Keratinocyte (primary cell): ENCODE measurements at regions not wholly inside any gene's neighbourhood (a gene's known extent, or its start where the extent isn't known, plus 50 kb on each side); places are given as distances from the start of the nearest gene placed in this dataset.

Source experiments
- CTCF ChIP-seq, 3 experiments: IDR thresholded peaks in 1 of 3; conservative IDR thresholded peaks in 1 of 3; optimal IDR thresholded peaks in 1 of 3; 2 replicates in 2 of 3; 3 replicates in 1 of 3; pipeline versions ENCODE3 to v1.5.1; 2011; ENCODE audit warnings: low read length in 3 of 3, mild to moderate bottlenecking in 3 of 3, moderate library complexity in 2 of 3, control low read depth in 1 of 3, inconsistent platforms in 1 of 3; ENCODE audit not compliant: insufficient read depth in 2 of 3; ENCODE audit errors: extremely low read depth in 1 of 3
- EZH2 ChIP-seq: IDR thresholded peaks from one replicate; pipeline ENCODE4 v1.6.1; 2012; ENCODE audit warnings: inconsistent platforms, mild to moderate bottlenecking, low read length, moderate library complexity

- TF ChIP-seq CTCF (optimal IDR thresholded peaks at IDR 0.05 in 1 of 3, IDR thresholded peaks at IDR 0.05 in 1 of 3, conservative IDR thresholded peaks at IDR 0.05 in 1 of 3; ENCODE audit: extremely low read depth in 1 of 3, insufficient read depth in 2 of 3, low read length in 3 of 3) (no peak), EZH2 (no peak)
These were observed 258.9 kb downstream of the CD109 start for GRCh38 chr6:73954881-73955280.
